ENCODE measurements at regions not wholly inside any gene's neighbourhood (a gene's known extent, or its start where the extent isn't known, plus 50 kb on each side); places are given as distances from the start of the nearest gene placed in this dataset.
"Not testable (repeated sequence)": the region's sequence is repeated elsewhere in the genome, so short reads cannot be mapped to it uniquely, and the experiment has no call there.

- no peak for DNase-seq
Measured at GRCh38 chr21:28332796-28333195, 659.9 kb downstream of the LTN1 start.

- no peak for DNase-seq
Measured at GRCh38 chr21:28325618-28326017, 667.1 kb downstream of the LTN1 start.

GRCh38 chr21:28324690-28325089 is 668.0 kb downstream of the LTN1 start:
- DNase-seq: no peak

GRCh38 chr21:28317177-28317950 is 675.3 kb downstream of the LTN1 start:
- DNase-seq: no peak

GRCh38 chr21:28311411-28312190 is 681.1 kb downstream of the LTN1 start:
- no peak for DNase-seq

- DNase-seq: no peak
Measured at GRCh38 chr21:28310711-28311110, 682.0 kb downstream of the LTN1 start.

- no peak for DNase-seq
Measured at GRCh38 chr21:28310171-28310685, 682.4 kb downstream of the LTN1 start.

GRCh38 chr21:28309596-28309995 is 683.1 kb downstream of the LTN1 start:
- no peak for DNase-seq

GRCh38 chr21:28308516-28308915 is 684.2 kb downstream of the LTN1 start:
- no peak for DNase-seq

- no peak for DNase-seq
Measured at GRCh38 chr21:28299946-28300345, 692.7 kb downstream of the LTN1 start.

GRCh38 chr21:28298251-28298672 is 694.4 kb downstream of the LTN1 start:
- DNase-seq: no peak

- DNase-seq: no peak
Measured at GRCh38 chr21:28294051-28294450, 698.6 kb downstream of the LTN1 start.

- no peak for DNase-seq
Measured at GRCh38 chr21:28283641-28284490, 708.8 kb downstream of the LTN1 start.

- DNase-seq: no peak
Measured at GRCh38 chr21:28282833-28283232, 709.8 kb downstream of the LTN1 start.

- not testable (repeated sequence) for DNase-seq
Measured at GRCh38 chr21:28281357-28281756, 711.3 kb downstream of the LTN1 start.

GRCh38 chr21:28280611-28281010 is 712.1 kb downstream of the LTN1 start:
- DNase-seq: no peak

GRCh38 chr21:28277324-28277723 is 715.4 kb downstream of the LTN1 start:
- DNase-seq: no peak

- DNase-seq: no peak
Measured at GRCh38 chr21:28272272-28272992, 720.2 kb downstream of the LTN1 start.

GRCh38 chr21:28269173-28269572 is 723.5 kb downstream of the LTN1 start:
- DNase-seq: no peak

- no peak for DNase-seq
Measured at GRCh38 chr21:28268685-28269084, 724.0 kb downstream of the LTN1 start.

GRCh38 chr21:28267449-28267848 is 725.2 kb downstream of the LTN1 start:
- DNase-seq: no peak

- DNase-seq: no peak
Measured at GRCh38 chr21:28266061-28266460, 726.6 kb downstream of the LTN1 start.

Data from CD4-positive, alpha-beta T cell treated with Interferon gamma for 1 hour (primary cell).